Calu3 (cell line): ENCODE measurements at regions not wholly inside any gene's neighbourhood (a gene's known extent, or its start where the extent isn't known, plus 50 kb on each side); places are given as distances from the start of the nearest gene placed in this dataset.

Experiments
- BruUV-seq: library from RNA; stranded (reverse); fragments of 400-500 nt; replicated peaks from 2 replicates; lab custom pipeline; 2021; lab: Mats Ljungman, UMichigan
- CTCF ChIA-PET: fragments of 300-600 bp; sonication (Branson Sonifier 250); formaldehyde crosslinking; loops from one replicate; lab custom pipeline; 2022; ENCODE audit warnings: antibody characterized with exemption; lab: Charles Lee
- DNase-seq: peaks from one replicate; pipeline ENCODE4 v3.0.0; 2022
- H3K27ac Mint-ChIP-seq: one replicate; pipeline ENCODE4 v1.8.0; 2022; ENCODE audit warnings: mixed read lengths; ENCODE audit not compliant: unreplicated experiment
- H3K27me3 Mint-ChIP-seq: one replicate; pipeline ENCODE4 v1.8.0; 2022; ENCODE audit warnings: mixed read lengths; ENCODE audit not compliant: unreplicated experiment
- H3K36me3 Mint-ChIP-seq: one replicate; pipeline ENCODE4 v1.8.0; 2022; ENCODE audit warnings: mild to moderate bottlenecking, moderate library complexity, mixed read lengths; ENCODE audit not compliant: insufficient read depth, unreplicated experiment
- H3K4me1 Mint-ChIP-seq: one replicate; pipeline ENCODE4 v1.8.0; 2022; ENCODE audit warnings: mild to moderate bottlenecking, low read depth, mixed read lengths; ENCODE audit not compliant: unreplicated experiment
- H3K4me3 Mint-ChIP-seq: one replicate; pipeline ENCODE4 v1.8.0; 2022; ENCODE audit warnings: mild to moderate bottlenecking, low read depth, moderate library complexity, mixed read lengths; ENCODE audit not compliant: unreplicated experiment
- H3K9me3 Mint-ChIP-seq: one replicate; pipeline ENCODE4 v1.8.0; 2022; ENCODE audit warnings: low read depth, mixed read lengths; ENCODE audit not compliant: unreplicated experiment
- CTCF ChIP-seq: fragments of 200-600 bp; IDR thresholded peaks from one replicate; pipeline ENCODE4 v1.8.0; 2022; ENCODE audit warnings: antibody characterized with exemption; ENCODE audit not compliant: unreplicated experiment
- intact Hi-C: fragments of 100-400 bp; cut with micrococcal nuclease; formaldehyde crosslinking; loops from one replicate; pipeline ENCODE4 v1.10.0; 2022; ENCODE audit not compliant: unreplicated experiment

GRCh38 chr6:71531006-71531405 lies 242.4 kb downstream of the OGFRL1 start:
- no peaks in the 10 kb centered on the region for H3K36me3 Mint-ChIP-seq
- H3K4me1 Mint-ChIP-seq: peaks cover 56% of the 10 kb centered on the region
- CTCF ChIA-PET: interaction anchor here (0.9 to 1.2 kb wide), 2 partner anchors 86 to 505 kb away, joined by 3 read pairs; no protein-coding TSS in a partner anchor
- DNase-seq: no peak
- no peak overlapping the region for H3K4me3 Mint-ChIP-seq
- H3K27me3 Mint-ChIP-seq: no peaks in the 10 kb centered on the region
- H3K27ac Mint-ChIP-seq: no peak overlapping the region
- H3K9me3 Mint-ChIP-seq: peaks cover 5% of the 10 kb centered on the region
- BruUV-seq: no TSS peak
- intact Hi-C loops: no loop called here
- no peak for TF ChIP-seq CTCF

- intact Hi-C loops: no loop called here
- Mint-ChIP-seq H3K4me1 (peaks cover 56% of the 10 kb centered on the region), H3K9me3 (peaks cover 5% of the 10 kb centered on the region), H3K36me3 (no peaks in the 10 kb centered on the region), H3K27ac (peak overlapping the region; percentile 31), H3K27me3 (no peaks in the 10 kb centered on the region), H3K4me3 (no peak overlapping the region)
- TF ChIP-seq CTCF: no peak
- no peak for DNase-seq
- BruUV-seq: no TSS peak
- CTCF ChIA-PET: interaction anchor here (0.8 to 1.2 kb wide), 3 partner anchors 85 to 555 kb away, joined by 3 read pairs; no protein-coding TSS in a partner anchor
Observed at GRCh38 chr6:71531841-71532240, 243.2 kb downstream of the OGFRL1 start.

GRCh38 chr6:71533939-71534379 lies 245.3 kb downstream of the OGFRL1 start:
- no peaks in the 10 kb centered on the region for H3K27me3 Mint-ChIP-seq
- DNase-seq: peak; percentile 49

GRCh38 chr6:71534921-71535320 lies 246.3 kb downstream of the OGFRL1 start:
- peaks cover 45% of the 10 kb centered on the region for H3K4me1 Mint-ChIP-seq
- H3K36me3 Mint-ChIP-seq: no peaks in the 10 kb centered on the region
- no peak overlapping the region for H3K27ac Mint-ChIP-seq
- H3K27me3 Mint-ChIP-seq: no peaks in the 10 kb centered on the region
- no peak for DNase-seq
- BruUV-seq: no TSS peak
- no peak overlapping the region for H3K4me3 Mint-ChIP-seq
- intact Hi-C loops: loop anchor here (1.0 to 5.0 kb wide), 2 partner anchors 192 to 877 kb away; no protein-coding TSS in a partner anchor
- no peaks in the 10 kb centered on the region for H3K9me3 Mint-ChIP-seq
- CTCF ChIA-PET: interaction anchor here (1.0 to 1.6 kb wide), 3 partner anchors 9 to 877 kb away, joined by 4 to 5 read pairs (median 4); no protein-coding TSS in a partner anchor
- TF ChIP-seq CTCF: no peak

More at GRCh38 chr6:71533939-71534379, 245.3 kb downstream of the OGFRL1 start:
- Mint-ChIP-seq H3K36me3 (no peaks in the 10 kb centered on the region), H3K9me3 (no peaks in the 10 kb centered on the region), H3K4me3 (no peak overlapping the region), H3K27ac (no peak overlapping the region), H3K4me1 (peaks cover 53% of the 10 kb centered on the region)
- peak; percentile 77 for TF ChIP-seq CTCF
- intact Hi-C loops: loop anchor here (1.0 kb wide), 2 partner anchors 550 to 878 kb away; no protein-coding TSS in a partner anchor
- BruUV-seq: no TSS peak
- CTCF ChIA-PET: interaction anchor here (1.5 to 1.6 kb wide), 2 partner anchors 10 to 878 kb away, joined by 4 to 5 read pairs; no protein-coding TSS in a partner anchor
